MM.1S (cell line): ENCODE measurements at regions not wholly inside any gene's neighbourhood (a gene's known extent, or its start where the extent isn't known, plus 50 kb on each side); places are given as distances from the start of the nearest gene placed in this dataset.

ENCODE experiments used
- CTCF ChIP-seq: fragments of 300-600 bp; sonication (generic); IDR thresholded peaks from 2 replicates; pipeline ENCODE4 v1.5.1; 2016; ENCODE audit warnings: antibody characterized with exemption, low read length, mixed read lengths
- EZH2 ChIP-seq: fragments of 300-600 bp; sonication (generic); optimal IDR thresholded peaks from 2 replicates; pipeline ENCODE3; 2017; ENCODE audit warnings: low read depth, mild to moderate bottlenecking, antibody characterized with exemption, low read length, mixed read lengths
- EZH2phosphoT487 ChIP-seq: fragments of 300-600 bp; sonication (generic); IDR thresholded peaks from 2 replicates; pipeline ENCODE4 v1.6.1; 2018; ENCODE audit warnings: antibody characterized with exemption, low read length

GRCh38 chr20:55365745-55366144, 639.6 kb downstream of the CBLN4 start:
- TF ChIP-seq EZH2phosphoT487 (no peak), CTCF (no peak), EZH2 (no peak)
